LNCAP (cell line): ENCODE measurements at regions not wholly inside any gene's neighbourhood (a gene's known extent, or its start where the extent isn't known, plus 50 kb on each side); places are given as distances from the start of the nearest gene placed in this dataset.

Experiments used
- CTCF ChIP-seq: fragments of 450-650 bp; IDR thresholded peaks from 2 replicates; pipeline ENCODE4 v1.5.1; 2017; ENCODE audit warnings: mild to moderate bottlenecking

GRCh38 chr12:92408072-92408900 is 262.6 kb upstream of the BTG1 start:
- peak; percentile 67 for TF ChIP-seq CTCF

GRCh38 chr12:92404921-92405320 is 259.3 kb upstream of the BTG1 start:
- no peak for TF ChIP-seq CTCF

- TF ChIP-seq CTCF = no peak
Observed at GRCh38 chr12:92404259-92404894, 258.7 kb upstream of the BTG1 start.

- no peak for TF ChIP-seq CTCF
Observed at GRCh38 chr12:92403210-92404175, 257.8 kb upstream of the BTG1 start.

GRCh38 chr12:92402415-92402814 is 256.8 kb upstream of the BTG1 start:
- no peak for TF ChIP-seq CTCF

GRCh38 chr12:92400006-92400405 is 254.4 kb upstream of the BTG1 start:
- TF ChIP-seq CTCF = no peak

- TF ChIP-seq CTCF = no peak
Observed at GRCh38 chr12:92398565-92399309, 253.1 kb upstream of the BTG1 start.
